HG03097 (cell line): ENCODE measurements at regions not wholly inside any gene's neighbourhood (a gene's known extent, or its start where the extent isn't known, plus 50 kb on each side); places are given as distances from the start of the nearest gene placed in this dataset.
"Not testable (repeated sequence)": the region's sequence is repeated elsewhere in the genome, so short reads cannot be mapped to it uniquely, and the experiment has no call there.

ENCODE experiments used
- ATAC-seq: cut with Tn5 transposase; IDR thresholded peaks from one replicate; pipeline ENCODE4 v1.9.1; 2021; ENCODE audit not compliant: unreplicated experiment, low FRiP score

DNA sequence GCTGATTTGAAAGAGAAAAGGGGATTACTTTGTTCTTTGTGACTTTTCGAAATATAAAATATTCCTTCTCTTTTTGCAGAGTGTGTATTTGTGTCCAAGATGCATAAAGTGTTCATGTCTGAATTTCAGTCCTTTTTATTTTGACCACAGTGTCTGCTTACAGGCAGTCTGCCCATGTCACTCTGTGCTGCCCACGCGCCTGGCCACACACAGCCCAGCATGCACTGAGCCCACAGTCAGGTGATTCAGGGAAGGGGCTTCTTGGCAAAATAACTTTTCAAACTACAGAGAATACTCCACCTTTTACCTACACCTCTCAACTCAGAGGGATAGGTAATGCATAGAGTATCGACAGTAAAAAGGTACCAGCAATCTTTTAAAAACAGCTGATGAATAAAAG is 142.5 kb upstream of the TRPC4 start:
- ATAC-seq = no peak

- ATAC-seq = no peak
Measured at GRCh38 chr13:38008636-38009035, 139.1 kb upstream of the TRPC4 start.

GRCh38 chr13:38002606-38003005 is 133.0 kb upstream of the TRPC4 start:
- no peak for ATAC-seq

- no peak for ATAC-seq
Measured at GRCh38 chr13:37997641-37998040, 128.1 kb upstream of the TRPC4 start.

DNA sequence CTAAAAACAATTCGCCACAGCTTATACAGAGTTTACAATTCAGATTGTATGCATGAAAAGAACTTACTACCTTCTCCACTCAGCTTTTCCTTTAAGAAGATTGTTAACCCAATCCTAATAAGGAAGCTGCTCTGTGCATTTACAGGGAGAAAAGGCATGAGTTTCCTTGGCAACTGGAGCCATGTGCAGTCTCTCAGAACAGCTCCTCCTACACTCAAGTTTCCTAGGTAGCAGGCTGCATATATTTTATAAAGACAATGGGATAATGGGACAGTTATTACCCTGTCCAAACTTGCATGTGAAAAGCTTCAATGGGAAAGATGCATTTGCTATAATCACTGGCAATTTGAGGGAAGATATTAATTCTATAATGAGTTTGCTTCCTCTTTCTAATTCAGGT is 125.5 kb upstream of the TRPC4 start:
- no peak for ATAC-seq

DNA sequence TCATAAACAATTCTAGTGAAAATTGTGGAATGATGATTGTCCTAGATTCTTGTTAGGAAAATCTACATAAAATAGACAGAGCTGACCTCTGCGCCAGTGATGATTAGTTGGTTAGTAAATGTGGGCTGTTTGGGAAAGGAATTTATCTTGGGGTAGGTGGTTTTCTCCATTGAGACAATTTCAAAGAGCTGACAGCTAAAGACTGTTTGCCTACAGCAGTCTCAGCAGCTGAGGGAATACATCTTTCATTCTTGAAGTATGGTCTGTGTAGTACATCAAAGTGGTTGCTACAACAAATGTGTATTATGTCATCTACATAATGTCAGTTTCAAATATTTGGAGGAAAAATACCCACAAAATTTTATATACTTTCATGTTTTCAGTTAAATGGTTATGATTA is 117.2 kb upstream of the TRPC4 start:
- no peak for ATAC-seq

DNA sequence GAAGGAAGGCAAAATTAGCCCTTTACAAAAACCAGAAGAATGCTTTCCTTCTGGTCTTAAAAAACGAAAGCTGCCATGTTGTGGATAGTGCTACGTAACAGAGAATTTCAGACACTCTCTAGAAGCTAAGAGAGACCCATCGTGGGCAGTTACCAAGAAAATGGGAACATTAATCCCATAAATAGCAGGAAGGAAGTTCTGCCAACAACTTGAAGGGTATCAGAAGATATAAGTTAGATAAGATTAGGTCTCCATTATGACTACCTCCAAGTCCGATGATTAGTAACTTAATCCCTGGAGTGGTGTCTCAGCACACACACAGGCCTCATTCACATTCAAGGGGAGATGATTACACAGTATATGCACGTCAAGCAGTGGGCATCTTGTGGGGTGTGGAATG is 115.7 kb upstream of the TRPC4 start:
- no peak for ATAC-seq

DNA sequence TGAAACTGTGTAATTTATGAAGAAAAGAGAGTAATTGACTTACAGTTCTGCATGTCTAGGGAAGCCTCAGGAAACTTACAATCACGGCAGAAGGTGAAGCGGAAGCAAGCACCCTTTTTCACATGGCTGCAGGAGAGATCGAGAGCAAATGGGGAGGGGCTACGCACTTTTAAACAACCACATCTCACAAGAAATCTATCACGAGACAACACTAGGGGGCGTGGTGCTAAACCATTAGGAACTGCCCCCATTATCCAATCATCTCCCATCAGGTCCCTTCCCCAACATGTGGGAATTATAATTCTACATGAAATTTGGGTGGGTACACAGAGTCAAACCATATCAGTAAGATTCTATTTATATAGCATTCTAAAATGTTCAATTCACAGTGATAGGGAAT is 114.8 kb upstream of the TRPC4 start:
- ATAC-seq = no peak

DNA sequence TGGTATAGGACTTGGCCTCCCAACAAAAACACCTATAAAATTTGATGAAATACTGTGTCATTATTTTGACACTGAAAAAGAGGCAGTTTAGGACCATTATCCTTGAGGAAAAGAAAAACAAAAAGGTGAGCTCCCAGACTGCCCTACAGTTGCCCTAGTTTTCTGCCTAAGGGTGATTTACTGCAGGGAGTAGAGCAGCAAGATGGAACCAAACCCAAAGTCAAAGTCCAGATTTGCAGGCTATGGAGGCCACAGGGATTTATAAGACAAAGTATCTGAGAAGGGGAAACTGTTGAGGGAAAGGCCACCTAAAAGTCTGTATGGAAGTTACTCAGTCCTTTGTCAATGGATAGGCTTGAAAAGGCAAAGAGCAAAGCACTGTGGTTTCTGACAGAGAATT is 112.4 kb upstream of the TRPC4 start:
- no peak for ATAC-seq

DNA sequence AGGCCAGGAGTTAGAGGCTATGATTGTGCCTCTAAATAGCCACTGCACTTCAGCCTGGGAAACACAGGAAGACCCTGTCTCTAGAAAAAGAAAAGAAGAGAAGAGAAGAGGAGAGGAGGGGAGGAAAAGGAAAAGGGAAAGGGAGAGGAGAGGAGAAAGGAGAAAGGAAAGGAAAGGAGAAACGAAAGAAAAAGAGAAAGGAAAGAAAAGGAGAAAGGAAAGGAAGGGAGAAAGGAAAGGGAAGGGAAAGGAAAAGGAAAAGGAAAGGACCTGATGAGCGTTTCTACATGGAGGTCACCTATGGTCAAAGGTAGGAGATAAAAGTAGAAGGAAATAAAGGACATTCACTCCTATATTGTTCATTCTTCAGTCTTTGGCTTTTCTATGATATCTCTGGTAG is 109.1 kb upstream of the TRPC4 start:
- ATAC-seq = no peak

DNA sequence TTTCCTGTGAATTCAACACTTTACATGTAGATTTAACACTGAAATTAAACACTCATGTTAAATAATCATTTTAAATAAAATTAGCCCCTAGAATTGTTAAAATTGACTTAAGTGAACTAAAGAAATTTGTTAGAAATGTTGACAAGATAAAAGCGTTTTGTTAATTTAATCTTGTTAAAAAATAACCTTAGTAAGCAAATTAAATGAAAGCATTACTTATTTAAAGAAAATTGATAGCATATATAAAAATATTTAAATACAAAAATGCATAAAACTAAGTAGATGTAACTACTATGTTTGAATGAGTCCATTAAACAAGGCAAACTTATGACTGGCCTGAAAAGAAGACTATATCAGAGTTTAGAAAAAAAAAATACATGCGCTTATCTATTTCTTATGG is 99.0 kb upstream of the TRPC4 start:
- no peak for ATAC-seq

DNA sequence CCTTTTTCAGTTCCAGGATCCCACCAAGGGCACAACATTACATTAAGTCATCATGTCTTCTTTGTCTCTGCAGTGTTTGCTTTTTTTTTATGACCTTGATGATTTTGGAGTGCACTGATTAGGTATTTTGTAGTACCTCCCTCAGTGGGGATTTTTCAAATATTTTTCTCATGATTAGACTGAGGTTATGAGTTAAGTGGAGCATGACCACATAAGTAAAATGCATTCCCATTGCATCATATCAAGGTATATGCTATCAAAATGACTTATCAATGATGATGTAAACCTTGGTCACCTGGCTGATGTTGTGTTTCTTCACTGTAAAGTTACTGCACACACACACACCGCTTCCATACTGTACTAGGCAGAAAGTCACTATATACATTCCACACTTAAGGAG is 96.7 kb upstream of the TRPC4 start:
- ATAC-seq = no peak

DNA sequence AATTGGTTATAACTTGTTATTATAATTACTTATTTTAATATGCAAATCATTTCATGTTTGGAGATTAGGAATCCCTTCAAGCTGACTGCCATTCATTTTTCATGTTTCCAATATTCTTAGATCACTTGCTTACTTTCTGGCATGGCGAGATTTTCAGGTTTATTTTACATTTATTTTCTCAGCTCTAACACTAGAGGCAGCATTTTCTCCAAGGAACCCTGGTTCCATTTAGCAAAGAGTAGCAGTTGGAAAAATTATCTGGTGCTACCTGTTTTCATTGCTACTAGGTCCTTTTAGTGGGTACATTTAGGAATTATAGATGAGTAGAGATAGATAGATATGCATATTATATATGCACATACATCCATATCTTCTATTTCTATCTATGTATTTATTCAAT is 90.9 kb upstream of the TRPC4 start:
- ATAC-seq = no peak

GRCh38 chr13:37959284-37959683 is 89.7 kb upstream of the TRPC4 start:
- ATAC-seq = no peak

- ATAC-seq = no peak
Measured at GRCh38 chr13:37956536-37956935, 87.0 kb upstream of the TRPC4 start.

- not testable (repeated sequence) for ATAC-seq
Measured at GRCh38 chr13:37954597-37954996, 85.0 kb upstream of the TRPC4 start.

DNA sequence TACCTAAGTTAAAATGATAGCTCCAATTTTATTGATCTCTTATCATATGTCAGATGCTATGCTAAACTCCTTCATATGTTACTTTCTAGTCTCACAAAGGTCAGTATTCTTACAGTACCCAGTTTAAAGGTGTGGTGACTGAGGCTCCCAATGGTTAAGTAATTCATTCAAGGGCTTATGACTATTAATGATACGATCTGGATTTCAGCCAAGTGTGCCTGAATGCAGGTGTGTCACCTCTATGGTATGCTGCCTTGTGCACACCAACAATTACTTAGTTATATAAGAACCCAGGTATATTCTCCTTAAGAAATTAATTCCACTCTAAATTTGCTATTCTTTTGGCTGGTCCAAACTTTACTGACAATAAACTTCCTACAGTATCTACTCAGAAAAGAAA is 84.6 kb upstream of the TRPC4 start:
- no peak for ATAC-seq

DNA sequence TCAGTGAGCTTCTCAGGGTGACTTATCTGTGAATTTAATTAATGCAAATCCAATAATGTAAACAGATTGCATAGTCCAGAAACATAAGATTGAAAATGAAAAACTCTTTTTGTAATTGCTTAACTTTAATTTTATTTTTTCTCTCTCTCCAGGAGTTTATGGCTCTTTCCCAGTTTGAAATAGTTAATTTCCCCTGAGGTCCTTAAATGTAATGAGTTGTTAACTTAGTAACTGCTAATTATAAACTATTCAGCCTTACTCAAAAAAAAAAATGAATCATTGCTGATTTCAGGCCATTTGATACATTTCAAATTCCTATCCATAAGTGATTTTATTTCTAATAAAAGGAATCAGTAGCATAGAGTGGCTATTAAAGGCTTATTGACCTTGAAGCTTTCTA is 84.1 kb upstream of the TRPC4 start:
- ATAC-seq = no peak

- ATAC-seq = no peak
Measured at GRCh38 chr13:37950016-37950415, 80.4 kb upstream of the TRPC4 start.

DNA sequence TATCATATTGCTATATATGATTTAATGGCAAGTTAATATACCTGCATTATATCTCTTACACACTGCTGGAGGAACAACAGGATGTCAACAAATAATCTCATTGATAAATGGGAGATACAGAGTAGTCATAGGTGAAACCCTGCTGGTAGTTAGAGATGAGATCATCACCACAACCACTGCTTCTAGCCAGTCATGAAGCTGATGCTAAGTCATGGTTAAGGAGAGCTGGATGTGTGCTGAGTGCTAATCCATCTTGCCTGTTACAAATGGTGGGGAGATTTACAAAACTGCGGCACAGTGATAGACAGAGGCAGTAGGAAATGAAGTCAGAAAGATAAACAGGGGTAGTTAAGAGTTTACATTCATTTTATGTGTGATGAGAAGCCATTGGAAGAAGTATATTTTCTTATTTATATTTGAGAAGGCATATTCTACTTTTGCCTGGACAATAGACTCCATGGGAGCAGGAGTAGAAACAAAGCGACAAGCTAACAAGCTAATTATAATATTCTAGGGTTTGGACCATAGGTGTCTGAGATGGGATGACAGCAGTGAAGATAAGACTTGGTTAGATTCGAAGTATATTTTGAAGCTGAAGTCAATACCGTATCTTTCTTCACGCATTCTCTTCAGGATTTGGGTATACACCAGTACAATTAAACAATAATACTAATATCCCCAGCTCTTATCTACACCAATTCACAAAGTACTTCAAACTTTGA is 78.0 kb upstream of the TRPC4 start:
- no peak for ATAC-seq

DNA sequence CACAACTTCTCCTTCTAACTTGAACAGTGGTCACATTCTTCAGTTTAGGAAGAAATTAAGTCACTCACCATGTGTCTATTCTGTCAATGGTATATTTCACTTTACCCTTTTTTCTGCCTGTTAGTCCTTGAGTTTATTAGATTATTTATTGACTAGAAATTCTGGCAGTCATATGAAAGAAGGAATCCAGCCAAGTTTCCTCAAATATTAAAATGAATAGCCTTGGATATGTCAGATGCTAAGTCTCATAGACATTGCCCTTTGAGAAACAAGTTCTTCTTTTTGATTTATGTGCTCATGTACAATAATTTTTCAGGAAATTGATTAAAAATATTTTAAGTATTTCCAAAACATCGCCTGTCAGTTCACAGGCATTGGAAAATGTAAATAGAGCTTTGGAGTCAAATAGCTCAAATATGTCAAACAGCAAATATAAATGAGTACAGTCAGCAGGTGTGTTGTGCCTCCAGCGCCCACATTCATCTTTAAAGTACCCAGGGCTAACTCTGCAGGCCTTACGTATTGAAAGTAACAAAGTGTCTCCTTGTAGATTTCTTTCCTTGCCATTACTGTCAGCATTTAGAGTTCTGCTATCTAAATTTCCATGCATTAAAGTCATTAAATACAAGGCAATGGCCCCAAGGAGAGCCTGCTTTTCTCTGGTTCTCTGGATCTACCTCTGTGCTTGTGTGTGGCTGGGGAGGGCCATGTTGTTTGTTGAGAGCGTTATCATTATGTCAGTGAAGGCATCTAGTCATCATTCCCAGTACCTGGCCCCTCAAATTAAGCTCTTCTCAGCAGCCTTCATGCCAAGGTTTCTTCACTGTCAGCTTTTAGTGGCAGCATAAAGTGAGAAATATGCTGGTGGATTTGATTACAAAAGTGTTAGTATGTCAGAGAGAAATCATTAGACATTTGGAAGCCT is 76.3 kb upstream of the TRPC4 start:
- ATAC-seq = no peak

DNA sequence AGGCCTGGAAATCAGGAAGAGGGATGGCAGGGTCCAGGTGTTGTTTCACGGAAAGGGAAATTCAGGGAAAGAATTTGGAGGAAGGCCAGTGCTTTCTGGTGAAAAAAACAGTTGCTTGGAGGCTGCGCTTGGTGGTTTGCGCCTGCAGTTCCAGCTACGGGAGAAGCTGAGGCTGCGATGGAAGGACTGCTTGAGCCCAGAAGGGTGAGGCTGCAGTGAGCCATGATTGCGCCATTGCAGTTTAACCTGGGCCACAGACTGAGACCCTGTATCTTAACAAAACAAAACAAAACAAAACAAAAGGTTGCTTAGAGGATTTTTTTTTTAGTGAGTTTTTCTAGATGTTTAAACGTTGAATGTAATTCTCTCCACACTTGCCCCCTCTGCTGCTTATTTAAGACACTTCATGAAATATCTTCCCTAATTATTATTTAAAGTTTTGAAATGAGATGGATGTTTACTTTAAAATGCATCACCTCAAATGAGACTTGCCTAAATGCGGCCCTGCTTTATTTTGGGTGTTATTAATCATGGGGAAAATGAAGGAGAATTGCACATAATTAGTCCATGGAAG is 75.4 kb upstream of the TRPC4 start:
- ATAC-seq = no peak
